PC-3 (cell line): ENCODE measurements at regions not wholly inside any gene's neighbourhood (a gene's known extent, or its start where the extent isn't known, plus 50 kb on each side); places are given as distances from the start of the nearest gene placed in this dataset.

Experiments used
- EZH2 ChIP-seq: fragments of 300-600 bp; sonication (generic); IDR thresholded peaks from one replicate; pipeline ENCODE4 v1.6.1; 2017; ENCODE audit warnings: antibody characterized with exemption, mild to moderate bottlenecking, low read length; ENCODE audit not compliant: unreplicated experiment
- TF ChIP-seq, protein P1 (sequence below): fragments of 300-600 bp; sonication (generic); conservative IDR thresholded peaks from 2 replicates; pipeline ENCODE4 v1.5.1; 2017; ENCODE audit warnings: antibody characterized with exemption, low read depth, mild to moderate bottlenecking, low read length

- TF ChIP-seq, protein P1, sequence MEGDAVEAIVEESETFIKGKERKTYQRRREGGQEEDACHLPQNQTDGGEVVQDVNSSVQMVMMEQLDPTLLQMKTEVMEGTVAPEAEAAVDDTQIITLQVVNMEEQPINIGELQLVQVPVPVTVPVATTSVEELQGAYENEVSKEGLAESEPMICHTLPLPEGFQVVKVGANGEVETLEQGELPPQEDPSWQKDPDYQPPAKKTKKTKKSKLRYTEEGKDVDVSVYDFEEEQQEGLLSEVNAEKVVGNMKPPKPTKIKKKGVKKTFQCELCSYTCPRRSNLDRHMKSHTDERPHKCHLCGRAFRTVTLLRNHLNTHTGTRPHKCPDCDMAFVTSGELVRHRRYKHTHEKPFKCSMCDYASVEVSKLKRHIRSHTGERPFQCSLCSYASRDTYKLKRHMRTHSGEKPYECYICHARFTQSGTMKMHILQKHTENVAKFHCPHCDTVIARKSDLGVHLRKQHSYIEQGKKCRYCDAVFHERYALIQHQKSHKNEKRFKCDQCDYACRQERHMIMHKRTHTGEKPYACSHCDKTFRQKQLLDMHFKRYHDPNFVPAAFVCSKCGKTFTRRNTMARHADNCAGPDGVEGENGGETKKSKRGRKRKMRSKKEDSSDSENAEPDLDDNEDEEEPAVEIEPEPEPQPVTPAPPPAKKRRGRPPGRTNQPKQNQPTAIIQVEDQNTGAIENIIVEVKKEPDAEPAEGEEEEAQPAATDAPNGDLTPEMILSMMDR, result no peak
- TF ChIP-seq EZH2, result no peak
Observed at GRCh38 chr2:106705877-106706276, 180.1 kb downstream of the ST6GAL2 start.
